PC-3 (cell line): ENCODE measurements at regions not wholly inside any gene's neighbourhood (a gene's known extent, or its start where the extent isn't known, plus 50 kb on each side); places are given as distances from the start of the nearest gene placed in this dataset.

Experiments
- ATAC-seq: fragments of 200-7000 bp; cut with Tn5 transposase; 2 replicates; pipeline ENCODE4 v1.9.1; 2020; ENCODE audit warnings: mild to moderate bottlenecking, moderate library complexity
- BruUV-seq: library from RNA; stranded (reverse); fragments of 400-500 nt; replicated peaks from 2 replicates; lab custom pipeline; 2021; lab: Mats Ljungman, UMichigan
- CTCF ChIA-PET: fragments of 300-600 bp; sonication (Branson Sonifier 250); formaldehyde crosslinking; loops from one replicate; lab custom pipeline; 2022; ENCODE audit warnings: antibody characterized with exemption; lab: Charles Lee
- POLR2A ChIA-PET: fragments of 300-600 bp; sonication (Branson Sonifier 250); formaldehyde crosslinking; loops from one replicate; lab custom pipeline; 2022; ENCODE audit warnings: antibody characterized with exemption; ENCODE audit not compliant: unreplicated experiment; lab: Charles Lee
- DNase-seq: peaks from one replicate; pipeline ENCODE4 v3.0.0-alpha.2; 2015
- H2AFZ ChIP-seq: fragments of 300-600 bp; sonication (generic); 2 replicates; pipeline ENCODE4 v1.6.0; 2016; ENCODE audit warnings: antibody characterized with exemption, low read length
- H3F3A ChIP-seq: fragments of 300-600 bp; sonication (generic); one replicate; pipeline ENCODE4 v1.6.0; 2017; ENCODE audit warnings: antibody characterized with exemption, low read length, control low read depth, mild to moderate bottlenecking; ENCODE audit not compliant: unreplicated experiment
- H3K27ac ChIP-seq: fragments of 300-600 bp; sonication (generic); 2 replicates; pipeline ENCODE4 v1.5.1; 2016; ENCODE audit warnings: mild to moderate bottlenecking, low read length
- H3K27me3 ChIP-seq: fragments of 300-600 bp; sonication (generic); 2 replicates; pipeline ENCODE4 v1.6.1; 2016; ENCODE audit warnings: low read length, mixed read lengths
- H3K36me3 ChIP-seq: fragments of 300-600 bp; sonication (generic); 2 replicates; pipeline ENCODE4 v1.6.1; 2016; ENCODE audit warnings: low read depth, mixed run types, low read length, mixed read lengths
- H3K4me1 ChIP-seq: fragments of 300-600 bp; sonication (generic); 2 replicates; pipeline ENCODE4 v1.5.1; 2016; ENCODE audit warnings: low read length; ENCODE audit not compliant: insufficient read depth
- H3K4me2 ChIP-seq: fragments of 300-600 bp; sonication (generic); 2 replicates; pipeline ENCODE4 v1.6.0; 2016; ENCODE audit warnings: low read length
- H3K4me3 ChIP-seq: fragments of 300-600 bp; sonication (generic); 2 replicates; pipeline ENCODE4 v1.5.1; 2016; ENCODE audit warnings: mild to moderate bottlenecking, low read length, mixed read lengths
- H3K79me2 ChIP-seq: fragments of 300-600 bp; sonication (generic); 2 replicates; pipeline ENCODE4 v1.6.1; 2017; ENCODE audit warnings: low read length, mixed read lengths
- H3K9ac ChIP-seq: fragments of 300-600 bp; sonication (generic); 2 replicates; pipeline ENCODE4 v1.6.0; 2016; ENCODE audit warnings: mild to moderate bottlenecking, low read length
- H3K9me2 ChIP-seq: fragments of 300-600 bp; sonication (generic); replicated peaks from 2 replicates; pipeline ENCODE4 v1.6.1; 2016; ENCODE audit warnings: mixed run types, low read length, mixed read lengths
- H3K9me3 ChIP-seq: fragments of 300-600 bp; sonication (generic); 2 replicates; pipeline ENCODE4 v1.6.1; 2016; ENCODE audit warnings: low read length, mixed read lengths
- H4K20me1 ChIP-seq: fragments of 300-600 bp; sonication (generic); 2 replicates; pipeline ENCODE4 v1.6.1; 2016; ENCODE audit warnings: low read length, mixed read lengths
- CTCF ChIP-seq: fragments of 300-600 bp; sonication (generic); conservative IDR thresholded peaks from 2 replicates; pipeline ENCODE4 v1.5.1; 2017; ENCODE audit warnings: antibody characterized with exemption, low read depth, mild to moderate bottlenecking, low read length
- EZH2 ChIP-seq: fragments of 300-600 bp; sonication (generic); IDR thresholded peaks from one replicate; pipeline ENCODE4 v1.6.1; 2017; ENCODE audit warnings: antibody characterized with exemption, mild to moderate bottlenecking, low read length; ENCODE audit not compliant: unreplicated experiment
- EZH2phosphoT487 ChIP-seq: fragments of 300-600 bp; sonication (generic); IDR thresholded peaks from 2 replicates; pipeline ENCODE4 v1.6.1; 2018; ENCODE audit warnings: mild to moderate bottlenecking, antibody characterized with exemption, low read length, borderline replicate concordance
- intact Hi-C: fragments of 100-400 bp; cut with micrococcal nuclease; formaldehyde crosslinking; loops from 2 replicates; pipeline ENCODE4 v1.9.0; 2023

GRCh38 chr4:84239278-84239845 lies 259.7 kb downstream of the NKX6-1 start:
- no peaks in the 10 kb centered on the region for H3K9me3 ChIP-seq
- DNase-seq = peak; percentile 47
- POLR2A ChIA-PET = no interaction called here
- H3F3A ChIP-seq = no peaks in the 10 kb centered on the region
- H3K9me2 ChIP-seq = no peaks in the 10 kb centered on the region
- H3K27ac ChIP-seq = no peak overlapping the region
- CTCF ChIA-PET = interaction anchor here (0.6 kb wide), 1 partner anchor 11 kb away, joined by 10 read pairs; no protein-coding TSS in a partner anchor
- TF ChIP-seq CTCF = no peak
- TF ChIP-seq EZH2phosphoT487 = no peak
- no peak for TF ChIP-seq EZH2
- H3K4me3 ChIP-seq = no peak overlapping the region
- H3K4me1 ChIP-seq = peaks cover 18% of the 10 kb centered on the region
- no TSS peak for BruUV-seq
- H3K79me2 ChIP-seq = no peaks in the 10 kb centered on the region
- no peak for ATAC-seq
- H3K36me3 ChIP-seq = no peaks in the 10 kb centered on the region
- H3K9ac ChIP-seq = no peak overlapping the region
- no peaks in the 10 kb centered on the region for H3K27me3 ChIP-seq
- no peak overlapping the region for H3K4me2 ChIP-seq
- H4K20me1 ChIP-seq = no peaks in the 10 kb centered on the region
- intact Hi-C loops = loop anchor here (2.0 to 10.0 kb wide), 2 partner anchors 213 to 265 kb away; no protein-coding TSS in a partner anchor
- no peak overlapping the region for H2AFZ ChIP-seq

- no peaks in the 10 kb centered on the region for H3K27me3 ChIP-seq
- CTCF ChIA-PET = interaction anchor here (0.6 kb wide), 1 partner anchor 337 kb away, joined by 3 read pairs; no protein-coding TSS in a partner anchor
- POLR2A ChIA-PET = no interaction called here
- no peaks in the 10 kb centered on the region for H3K9me2 ChIP-seq
- intact Hi-C loops = loop anchor here (2.0 to 10.0 kb wide), 2 partner anchors 214 to 266 kb away; no protein-coding TSS in a partner anchor
- H3K4me3 ChIP-seq = no peak overlapping the region
- DNase-seq = peak; percentile 64
- ATAC-seq = peak; percentile 64
- no peaks in the 10 kb centered on the region for H3K79me2 ChIP-seq
- H4K20me1 ChIP-seq = no peaks in the 10 kb centered on the region
- no peak overlapping the region for H3K9ac ChIP-seq
- no peak overlapping the region for H2AFZ ChIP-seq
- peaks cover 18% of the 10 kb centered on the region for H3K4me1 ChIP-seq
- no peaks in the 10 kb centered on the region for H3F3A ChIP-seq
- no TSS peak for BruUV-seq
- peak; percentile 44; the same call in 1 of the 2 replicates for TF ChIP-seq CTCF
- no peak for TF ChIP-seq EZH2phosphoT487
- H3K4me2 ChIP-seq = peak overlapping the region; percentile 54; the same call in 1 of the 2 replicates
- H3K36me3 ChIP-seq = no peaks in the 10 kb centered on the region
- no peak overlapping the region for H3K27ac ChIP-seq
- no peaks in the 10 kb centered on the region for H3K9me3 ChIP-seq
Measured at GRCh38 chr4:84238247-84239090, 260.6 kb downstream of the NKX6-1 start.
